ENCODE measurements at regions not wholly inside any gene's neighbourhood (a gene's known extent, or its start where the extent isn't known, plus 50 kb on each side); places are given as distances from the start of the nearest gene placed in this dataset.

DNA sequence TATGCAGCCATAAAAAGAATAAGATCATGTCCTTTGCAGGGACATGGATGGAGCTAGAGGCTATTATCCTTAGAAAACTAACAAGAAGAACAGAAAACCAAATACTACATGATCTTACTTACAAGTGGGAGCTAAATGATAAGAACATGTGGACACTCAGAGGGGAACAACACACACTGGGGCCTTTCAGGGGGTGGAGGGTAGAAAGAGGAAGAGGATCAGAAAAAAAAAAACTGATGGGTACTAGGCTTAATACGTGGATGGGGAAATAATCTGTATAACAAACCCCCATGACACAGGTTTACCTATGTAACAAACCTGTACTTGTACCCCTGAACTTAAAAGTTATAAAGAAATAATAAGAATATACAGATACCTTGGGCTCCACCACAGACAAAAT, 514.2 kb downstream of the ARL4A start:
- Histone ChIP-seq H3K27ac (ENCODE audit: low read depth, low read length) (no peak overlapping the region), H3K4me1 (ENCODE audit: control insufficient read depth in 1 of 2, insufficient read depth in 2 of 2, low read length in 2 of 2) (no peaks in the 10 kb centered on the region), H3K27me3 (ENCODE audit: control insufficient read depth in 1 of 2, insufficient read depth in 2 of 2, low read length in 2 of 2) (no peaks in the 10 kb centered on the region), H3K9me3 (ENCODE audit: control insufficient read depth in 1 of 2, low read length in 2 of 2) (no peaks in the 10 kb centered on the region), H3K9ac (ENCODE audit: low read depth in 1 of 2, low read length in 2 of 2) (no peak overlapping the region), H3K36me3 (ENCODE audit: control insufficient read depth in 1 of 2, insufficient read depth in 2 of 2, low read length in 2 of 2) (no peaks in the 10 kb centered on the region), H3K4me3 (ENCODE audit: low read depth in 1 of 2, low read length in 2 of 2) (no peak overlapping the region)

DNA sequence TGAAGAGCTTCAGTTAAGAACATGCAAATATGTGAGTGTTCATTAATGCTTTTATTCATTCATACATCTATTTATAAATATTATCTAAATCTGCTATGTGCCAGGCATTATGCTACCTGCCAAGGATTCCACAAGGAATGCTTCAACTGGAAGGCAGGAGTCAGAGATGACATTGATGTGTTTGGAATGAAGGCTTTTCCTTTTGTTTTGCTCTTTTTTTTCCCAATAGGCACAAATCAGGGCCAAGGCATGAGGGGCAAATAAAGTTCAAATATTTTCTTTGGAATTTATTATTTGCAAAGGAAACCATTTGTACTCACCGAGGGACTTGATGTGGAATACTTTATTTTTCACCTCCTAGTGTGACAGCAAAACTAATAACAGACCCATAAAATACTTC, 530.3 kb downstream of the ARL4A start:
- Histone ChIP-seq H3K4me3 (ENCODE audit: low read depth in 1 of 2, low read length in 2 of 2) (no peak overlapping the region), H3K9me3 (ENCODE audit: control insufficient read depth in 1 of 2, low read length in 2 of 2) (no peaks in the 10 kb centered on the region), H3K4me1 (ENCODE audit: control insufficient read depth in 1 of 2, insufficient read depth in 2 of 2, low read length in 2 of 2) (no peaks in the 10 kb centered on the region), H3K27me3 (ENCODE audit: control insufficient read depth in 1 of 2, insufficient read depth in 2 of 2, low read length in 2 of 2) (no peaks in the 10 kb centered on the region), H3K27ac (ENCODE audit: low read depth, low read length) (no peak overlapping the region), H3K36me3 (ENCODE audit: control insufficient read depth in 1 of 2, insufficient read depth in 2 of 2, low read length in 2 of 2) (no peaks in the 10 kb centered on the region), H3K9ac (ENCODE audit: low read depth in 1 of 2, low read length in 2 of 2) (no peak overlapping the region)

DNA sequence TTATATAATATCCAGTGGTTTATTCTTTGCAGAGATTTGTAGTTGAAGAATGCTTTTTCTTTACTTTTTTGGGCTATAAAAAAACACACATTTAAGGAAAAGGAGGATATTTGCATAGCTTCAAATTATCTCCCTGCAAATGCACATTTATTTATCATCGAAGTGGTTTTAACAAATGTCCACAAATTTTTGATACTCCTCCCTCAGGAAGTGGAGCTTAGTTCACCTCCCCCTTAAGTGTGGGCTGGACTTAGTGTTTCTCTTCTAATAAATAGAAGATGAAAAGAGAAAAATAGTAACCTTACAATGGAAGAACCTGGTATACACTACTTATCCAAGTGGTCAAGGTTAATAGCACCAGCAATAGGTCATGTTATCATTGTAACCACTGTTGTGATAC, 537.6 kb downstream of the ARL4A start:
- Histone ChIP-seq H3K27me3 (ENCODE audit: control insufficient read depth in 1 of 2, insufficient read depth in 2 of 2, low read length in 2 of 2) (no peaks in the 10 kb centered on the region), H3K4me1 (ENCODE audit: control insufficient read depth in 1 of 2, insufficient read depth in 2 of 2, low read length in 2 of 2) (no peaks in the 10 kb centered on the region), H3K9me3 (ENCODE audit: control insufficient read depth in 1 of 2, low read length in 2 of 2) (no peaks in the 10 kb centered on the region), H3K9ac (ENCODE audit: low read depth in 1 of 2, low read length in 2 of 2) (no peak overlapping the region), H3K4me3 (ENCODE audit: low read depth in 1 of 2, low read length in 2 of 2) (no peak overlapping the region), H3K36me3 (ENCODE audit: control insufficient read depth in 1 of 2, insufficient read depth in 2 of 2, low read length in 2 of 2) (no peaks in the 10 kb centered on the region), H3K27ac (ENCODE audit: low read depth, low read length) (no peak overlapping the region)

DNA sequence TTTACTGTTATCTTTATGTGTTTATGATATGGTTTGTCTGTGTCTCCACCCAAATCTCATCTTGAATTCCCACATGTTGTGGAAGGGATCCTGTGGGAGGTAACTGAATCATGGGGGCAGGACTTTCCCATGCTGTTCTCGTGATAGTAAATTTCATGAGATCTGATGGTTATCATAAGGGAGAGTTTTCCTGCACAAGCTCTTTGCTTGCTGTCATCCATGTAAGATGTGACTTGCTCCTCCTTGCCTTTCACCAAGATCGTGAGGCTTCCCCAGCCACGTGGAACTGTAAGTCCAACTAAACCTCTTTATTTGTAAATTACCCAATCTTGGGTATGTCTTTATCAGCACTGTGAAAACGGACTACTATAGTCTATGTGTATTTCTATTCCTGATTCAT, 539.0 kb downstream of the ARL4A start:
- H3K4me1 ChIP-seq (ENCODE audit: control insufficient read depth in 1 of 2, insufficient read depth in 2 of 2, low read length in 2 of 2) = no peaks in the 10 kb centered on the region
- H3K36me3 ChIP-seq (ENCODE audit: control insufficient read depth in 1 of 2, insufficient read depth in 2 of 2, low read length in 2 of 2) = no peaks in the 10 kb centered on the region
- no peak overlapping the region for H3K9ac ChIP-seq (ENCODE audit: low read depth in 1 of 2, low read length in 2 of 2)
- no peak overlapping the region for H3K4me3 ChIP-seq (ENCODE audit: low read depth in 1 of 2, low read length in 2 of 2)
- no peak overlapping the region for H3K27ac ChIP-seq (ENCODE audit: low read depth, low read length)
- no peaks in the 10 kb centered on the region for H3K27me3 ChIP-seq (ENCODE audit: control insufficient read depth in 1 of 2, insufficient read depth in 2 of 2, low read length in 2 of 2)
- no peaks in the 10 kb centered on the region for H3K9me3 ChIP-seq (ENCODE audit: control insufficient read depth in 1 of 2, low read length in 2 of 2)

DNA sequence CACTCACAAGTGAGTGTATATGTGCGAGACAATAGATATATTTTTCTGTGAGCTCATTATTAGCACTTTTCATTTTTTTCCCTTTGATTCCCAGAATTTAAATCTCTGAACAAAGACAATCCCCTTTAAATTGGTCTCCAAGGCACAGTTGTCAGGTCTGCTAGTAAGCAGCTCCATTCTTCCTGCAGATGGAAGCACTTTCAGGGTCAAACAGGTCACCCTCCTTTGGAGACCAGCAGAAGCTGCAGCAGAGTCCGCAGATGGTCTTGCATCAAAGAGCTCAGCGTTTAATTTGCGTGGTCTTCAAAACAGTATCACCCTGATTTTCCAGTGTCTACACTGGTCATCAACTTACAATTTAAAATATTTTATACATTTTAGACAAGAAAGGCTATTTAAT, 543.8 kb downstream of the ARL4A start:
- Histone ChIP-seq H3K27ac (ENCODE audit: low read depth, low read length) (no peak overlapping the region), H3K4me3 (ENCODE audit: low read depth in 1 of 2, low read length in 2 of 2) (no peak overlapping the region), H3K9me3 (ENCODE audit: control insufficient read depth in 1 of 2, low read length in 2 of 2) (no peaks in the 10 kb centered on the region), H3K4me1 (ENCODE audit: control insufficient read depth in 1 of 2, insufficient read depth in 2 of 2, low read length in 2 of 2) (no peaks in the 10 kb centered on the region), H3K9ac (ENCODE audit: low read depth in 1 of 2, low read length in 2 of 2) (no peak overlapping the region), H3K36me3 (ENCODE audit: control insufficient read depth in 1 of 2, insufficient read depth in 2 of 2, low read length in 2 of 2) (no peaks in the 10 kb centered on the region), H3K27me3 (ENCODE audit: control insufficient read depth in 1 of 2, insufficient read depth in 2 of 2, low read length in 2 of 2) (no peaks in the 10 kb centered on the region)

DNA sequence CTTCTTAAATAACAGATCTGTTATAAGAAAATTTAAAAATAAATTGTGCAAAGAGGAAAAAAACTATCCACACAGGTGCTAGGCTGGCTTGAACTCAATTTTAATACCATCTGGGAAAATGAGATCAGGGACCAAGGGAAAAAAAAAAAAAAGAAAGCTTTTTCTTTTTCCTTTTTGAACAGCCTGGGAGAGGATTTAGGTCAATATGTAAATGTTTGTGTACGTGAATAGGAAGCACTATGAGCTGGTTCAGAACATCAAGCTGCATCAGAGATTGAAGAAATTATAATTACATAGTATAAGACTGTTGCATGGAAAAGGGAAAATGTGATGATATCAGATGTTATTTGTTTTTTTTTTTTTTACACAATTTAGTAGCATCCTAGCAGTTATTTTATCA, 548.0 kb downstream of the ARL4A start:
- Histone ChIP-seq H3K9ac (ENCODE audit: low read depth in 1 of 2, low read length in 2 of 2) (no peak overlapping the region), H3K9me3 (ENCODE audit: control insufficient read depth in 1 of 2, low read length in 2 of 2) (no peaks in the 10 kb centered on the region), H3K4me1 (ENCODE audit: control insufficient read depth in 1 of 2, insufficient read depth in 2 of 2, low read length in 2 of 2) (no peaks in the 10 kb centered on the region), H3K27me3 (ENCODE audit: control insufficient read depth in 1 of 2, insufficient read depth in 2 of 2, low read length in 2 of 2) (no peaks in the 10 kb centered on the region), H3K4me3 (ENCODE audit: low read depth in 1 of 2, low read length in 2 of 2) (no peak overlapping the region), H3K36me3 (ENCODE audit: control insufficient read depth in 1 of 2, insufficient read depth in 2 of 2, low read length in 2 of 2) (no peaks in the 10 kb centered on the region), H3K27ac (ENCODE audit: low read depth, low read length) (no peak overlapping the region)

DNA sequence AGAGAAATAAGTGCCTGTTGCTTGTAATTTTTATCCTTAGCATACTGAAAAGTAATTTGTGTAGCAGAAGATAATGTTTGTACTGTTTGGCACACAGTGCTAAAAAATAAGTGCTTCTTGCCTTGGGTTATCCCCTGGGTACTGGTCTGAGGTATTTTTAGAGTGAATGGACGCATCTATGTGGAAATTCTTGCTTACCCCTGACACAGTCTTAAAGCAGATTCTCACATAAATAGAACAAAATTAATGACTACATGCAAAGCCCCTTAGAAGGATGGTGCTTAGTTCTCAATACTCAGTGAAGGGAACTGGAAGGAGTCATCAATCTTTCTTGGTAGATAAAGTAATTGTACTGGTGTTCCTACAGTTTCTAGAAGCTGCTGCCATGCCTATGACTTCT, 548.6 kb downstream of the ARL4A start:
- Histone ChIP-seq H3K9me3 (ENCODE audit: control insufficient read depth in 1 of 2, low read length in 2 of 2) (no peaks in the 10 kb centered on the region), H3K27me3 (ENCODE audit: control insufficient read depth in 1 of 2, insufficient read depth in 2 of 2, low read length in 2 of 2) (no peaks in the 10 kb centered on the region), H3K36me3 (ENCODE audit: control insufficient read depth in 1 of 2, insufficient read depth in 2 of 2, low read length in 2 of 2) (no peaks in the 10 kb centered on the region), H3K4me3 (ENCODE audit: low read depth in 1 of 2, low read length in 2 of 2) (no peak overlapping the region), H3K9ac (ENCODE audit: low read depth in 1 of 2, low read length in 2 of 2) (no peak overlapping the region), H3K27ac (ENCODE audit: low read depth, low read length) (no peak overlapping the region), H3K4me1 (ENCODE audit: control insufficient read depth in 1 of 2, insufficient read depth in 2 of 2, low read length in 2 of 2) (no peaks in the 10 kb centered on the region)

DNA sequence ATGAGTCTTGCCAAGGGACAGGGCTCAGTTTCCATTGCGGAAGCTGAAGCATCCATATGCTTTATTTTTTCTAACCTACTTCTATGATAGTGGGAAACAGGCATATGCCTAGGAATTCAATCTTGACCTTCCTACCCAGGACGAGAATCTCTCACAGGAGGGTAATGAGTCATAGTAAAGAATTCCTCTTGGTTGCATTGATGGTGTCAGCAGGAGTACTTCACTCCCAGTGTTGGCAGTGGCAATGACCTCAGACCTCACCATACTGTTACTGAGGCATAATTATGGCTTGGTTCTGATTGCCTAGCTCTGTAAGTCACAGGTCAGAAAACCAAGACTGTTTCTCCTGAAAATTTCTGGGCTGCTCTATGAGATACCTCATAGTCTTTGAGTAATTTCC, 552.9 kb downstream of the ARL4A start:
- Histone ChIP-seq H3K9me3 (ENCODE audit: control insufficient read depth in 1 of 2, low read length in 2 of 2) (no peaks in the 10 kb centered on the region), H3K27ac (ENCODE audit: low read depth, low read length) (no peak overlapping the region), H3K4me1 (ENCODE audit: control insufficient read depth in 1 of 2, insufficient read depth in 2 of 2, low read length in 2 of 2) (no peaks in the 10 kb centered on the region), H3K27me3 (ENCODE audit: control insufficient read depth in 1 of 2, insufficient read depth in 2 of 2, low read length in 2 of 2) (no peaks in the 10 kb centered on the region), H3K36me3 (ENCODE audit: control insufficient read depth in 1 of 2, insufficient read depth in 2 of 2, low read length in 2 of 2) (no peaks in the 10 kb centered on the region), H3K4me3 (ENCODE audit: low read depth in 1 of 2, low read length in 2 of 2) (no peak overlapping the region), H3K9ac (ENCODE audit: low read depth in 1 of 2, low read length in 2 of 2) (no peak overlapping the region)

DNA sequence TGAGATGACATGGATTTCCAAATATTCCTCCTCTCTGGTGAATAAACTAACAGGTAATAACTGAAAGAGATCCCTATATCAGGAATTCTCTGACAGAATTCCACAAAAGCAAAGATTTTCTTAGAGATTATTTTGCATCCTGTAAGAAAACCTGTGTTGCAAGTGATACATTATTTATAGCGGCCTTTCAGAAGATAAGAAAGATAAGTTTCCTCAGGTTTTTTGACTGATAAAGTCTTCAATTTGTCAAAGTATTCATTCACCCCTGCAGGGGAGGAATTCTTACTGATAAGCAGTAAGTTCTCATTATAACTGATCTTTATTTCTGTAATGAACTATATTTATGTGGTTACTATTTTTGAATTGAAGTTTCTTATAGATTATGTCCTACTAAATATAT, 554.0 kb downstream of the ARL4A start:
- Histone ChIP-seq H3K4me1 (ENCODE audit: control insufficient read depth in 1 of 2, insufficient read depth in 2 of 2, low read length in 2 of 2) (no peaks in the 10 kb centered on the region), H3K36me3 (ENCODE audit: control insufficient read depth in 1 of 2, insufficient read depth in 2 of 2, low read length in 2 of 2) (no peaks in the 10 kb centered on the region), H3K4me3 (ENCODE audit: low read depth in 1 of 2, low read length in 2 of 2) (no peak overlapping the region), H3K27ac (ENCODE audit: low read depth, low read length) (no peak overlapping the region), H3K27me3 (ENCODE audit: control insufficient read depth in 1 of 2, insufficient read depth in 2 of 2, low read length in 2 of 2) (no peaks in the 10 kb centered on the region), H3K9me3 (ENCODE audit: control insufficient read depth in 1 of 2, low read length in 2 of 2) (no peaks in the 10 kb centered on the region), H3K9ac (ENCODE audit: low read depth in 1 of 2, low read length in 2 of 2) (no peak overlapping the region)

DNA sequence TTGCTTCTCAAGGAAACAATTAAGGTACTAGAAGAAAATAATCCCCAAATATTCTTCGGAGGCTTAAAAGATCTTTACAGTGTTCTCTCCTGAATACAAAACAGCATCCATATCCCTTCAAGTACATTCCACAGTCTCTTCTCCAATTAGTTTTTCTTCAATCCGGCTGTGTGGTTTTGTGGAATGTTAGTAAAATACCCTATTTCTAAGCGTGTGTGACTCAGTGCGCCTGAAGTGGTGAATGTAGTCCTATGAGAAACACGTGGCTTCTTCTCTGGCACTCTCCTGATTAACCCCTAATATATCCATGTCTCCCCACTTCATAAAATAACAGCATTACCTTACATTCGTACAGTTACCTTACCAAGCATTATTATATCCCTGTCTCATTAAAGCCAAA, 570.2 kb downstream of the ARL4A start:
- no peak overlapping the region for H3K9ac ChIP-seq (ENCODE audit: low read depth in 1 of 2, low read length in 2 of 2)
- H3K36me3 ChIP-seq (ENCODE audit: control insufficient read depth in 1 of 2, insufficient read depth in 2 of 2, low read length in 2 of 2) = no peaks in the 10 kb centered on the region
- no peak overlapping the region for H3K27ac ChIP-seq (ENCODE audit: low read depth, low read length)
- H3K4me3 ChIP-seq (ENCODE audit: low read depth in 1 of 2, low read length in 2 of 2) = no peak overlapping the region
- H3K27me3 ChIP-seq (ENCODE audit: control insufficient read depth in 1 of 2, insufficient read depth in 2 of 2, low read length in 2 of 2) = no peaks in the 10 kb centered on the region
- H3K9me3 ChIP-seq (ENCODE audit: control insufficient read depth in 1 of 2, low read length in 2 of 2) = no peaks in the 10 kb centered on the region
- H3K4me1 ChIP-seq (ENCODE audit: control insufficient read depth in 1 of 2, insufficient read depth in 2 of 2, low read length in 2 of 2) = no peaks in the 10 kb centered on the region

DNA sequence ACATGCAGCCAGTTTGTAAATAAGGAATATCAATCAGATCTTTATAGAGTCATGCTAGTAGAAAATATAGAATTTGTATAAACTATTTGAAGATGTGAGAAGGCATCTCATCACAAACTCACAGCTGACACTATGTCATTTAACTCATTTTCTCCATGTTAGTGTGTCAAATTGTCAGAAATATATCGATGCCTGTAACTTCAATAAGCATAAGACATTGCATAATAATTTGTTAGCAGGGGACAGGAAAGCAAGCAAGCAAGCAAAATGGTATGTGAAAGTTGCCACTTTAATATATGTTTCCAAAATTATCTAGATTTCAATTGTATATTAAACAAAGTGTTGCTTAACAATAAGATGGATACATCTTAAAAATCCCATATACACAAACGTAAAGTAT, 571.0 kb downstream of the ARL4A start:
- H3K9ac ChIP-seq (ENCODE audit: low read depth in 1 of 2, low read length in 2 of 2) = no peak overlapping the region

More for the DNA sequence above, 571.0 kb downstream of the ARL4A start:
- H3K4me3 ChIP-seq (ENCODE audit: low read depth in 1 of 2, low read length in 2 of 2) = no peak overlapping the region
- no peak overlapping the region for H3K27ac ChIP-seq (ENCODE audit: low read depth, low read length)
- H3K4me1 ChIP-seq (ENCODE audit: control insufficient read depth in 1 of 2, insufficient read depth in 2 of 2, low read length in 2 of 2) = no peaks in the 10 kb centered on the region
- no peaks in the 10 kb centered on the region for H3K36me3 ChIP-seq (ENCODE audit: control insufficient read depth in 1 of 2, insufficient read depth in 2 of 2, low read length in 2 of 2)
- H3K9me3 ChIP-seq (ENCODE audit: control insufficient read depth in 1 of 2, low read length in 2 of 2) = no peaks in the 10 kb centered on the region
- no peaks in the 10 kb centered on the region for H3K27me3 ChIP-seq (ENCODE audit: control insufficient read depth in 1 of 2, insufficient read depth in 2 of 2, low read length in 2 of 2)

All from duodenal mucosa (tissue), 2 donors.